WTC11 (cell line): ENCODE measurements at regions not wholly inside any gene's neighbourhood (a gene's known extent, or its start where the extent isn't known, plus 50 kb on each side); places are given as distances from the start of the nearest gene placed in this dataset.

ENCODE experiments used
- ATAC-seq: fragments of 200-7000 bp; cut with Tn5 transposase; 2 replicates; pipeline ENCODE4 v1.10.0; 2021; ENCODE audit warnings: mild to moderate bottlenecking, moderate library complexity
- CTCF ChIA-PET: fragments of 300-600 bp; sonication (Branson Sonifier 250); formaldehyde crosslinking; loops from one replicate; lab custom pipeline; 2021; ENCODE audit warnings: antibody characterized with exemption; lab: Charles Lee
- POLR2A ChIA-PET: fragments of 350-600 bp; sonication (Branson Sonifier 250); formaldehyde crosslinking; loops from one replicate; lab custom pipeline; 2021; ENCODE audit warnings: antibody characterized with exemption; lab: Charles Lee
- DNase-seq: peaks from one replicate; pipeline ENCODE4 v3.0.0; 2021; ENCODE audit warnings: low spot score
- H3K27ac Mint-ChIP-seq: 2 replicates; pipeline ENCODE4 v1.8.0; 2021; ENCODE audit warnings: mixed read lengths
- H3K27me3 Mint-ChIP-seq: 2 replicates; pipeline ENCODE4 v1.8.0; 2021; ENCODE audit warnings: low read depth, mild to moderate bottlenecking, moderate library complexity, mixed read lengths
- H3K36me3 Mint-ChIP-seq: 2 replicates; pipeline ENCODE4 v1.8.0; 2021; ENCODE audit warnings: mixed read lengths
- H3K4me1 Mint-ChIP-seq: 2 replicates; pipeline ENCODE4 v1.8.0; 2022; ENCODE audit warnings: mixed read lengths
- H3K4me3 Mint-ChIP-seq: 2 replicates; pipeline ENCODE4 v1.8.0; 2021; ENCODE audit warnings: mild to moderate bottlenecking, moderate library complexity, mixed read lengths
- H3K9me3 Mint-ChIP-seq: 2 replicates; pipeline ENCODE4 v1.8.0; 2021; ENCODE audit warnings: mixed read lengths
- CREM ChIP-seq: sonication (generic); formaldehyde crosslinking; IDR thresholded peaks from 2 replicates; pipeline ENCODE4 v1.8.1; 2022; ENCODE audit warnings: mild to moderate bottlenecking, missing genetic modification reagents, moderate library complexity
- EMX1 ChIP-seq: fragments of 250-450 bp; sonication (Bioruptor Pico); IDR thresholded peaks from 2 replicates; pipeline ENCODE4 v1.8.0; 2021; ENCODE audit warnings: mild to moderate bottlenecking
- ETV6 ChIP-seq: sonication (generic); formaldehyde crosslinking; IDR thresholded peaks from 2 replicates; pipeline ENCODE4 v1.8.1; 2022; ENCODE audit warnings: mild to moderate bottlenecking, missing genetic modification reagents
- JUN ChIP-seq: sonication (generic); formaldehyde crosslinking; IDR thresholded peaks from 2 replicates; pipeline ENCODE4 v1.8.0; 2023; ENCODE audit warnings: mild to moderate bottlenecking, missing genetic modification reagents
- KAT7 ChIP-seq: sonication (generic); formaldehyde crosslinking; IDR thresholded peaks from 2 replicates; pipeline ENCODE4 v1.8.1; 2023; ENCODE audit warnings: missing genetic modification reagents, mild to moderate bottlenecking, borderline replicate concordance
- SMAD3 ChIP-seq: sonication (generic); formaldehyde crosslinking; IDR thresholded peaks from 2 replicates; pipeline ENCODE4 v1.8.0; 2022; ENCODE audit warnings: missing genetic modification reagents, mild to moderate bottlenecking, borderline replicate concordance
- ZNF232 ChIP-seq: sonication (generic); formaldehyde crosslinking; IDR thresholded peaks from 2 replicates; pipeline ENCODE4 v1.8.0; 2022; ENCODE audit warnings: mild to moderate bottlenecking, missing genetic modification reagents
- TF ChIP-seq, protein P1 (sequence below): sonication (generic); formaldehyde crosslinking; conservative IDR thresholded peaks from 2 replicates; pipeline ENCODE4 v1.8.1; 2023; ENCODE audit warnings: mild to moderate bottlenecking, low read depth, missing genetic modification reagents, moderate library complexity
- TF ChIP-seq, protein P2 (sequence below): sonication (generic); formaldehyde crosslinking; IDR thresholded peaks from 2 replicates; pipeline ENCODE4 v1.8.1; 2022; ENCODE audit warnings: low read depth, missing genetic modification reagents, borderline replicate concordance
- TF ChIP-seq, protein P3 (sequence below): fragments of 250-450 bp; sonication (Bioruptor Pico); IDR thresholded peaks from 2 replicates; pipeline ENCODE4 v1.8.0; 2021; ENCODE audit warnings: mild to moderate bottlenecking
- TF ChIP-seq, protein P4 (sequence below): sonication (generic); formaldehyde crosslinking; IDR thresholded peaks from 2 replicates; pipeline ENCODE4 v1.8.0; 2022; ENCODE audit warnings: mild to moderate bottlenecking, missing genetic modification reagents
- TF ChIP-seq, protein P5 (sequence below): sonication (generic); formaldehyde crosslinking; IDR thresholded peaks from 2 replicates; pipeline ENCODE4 v1.8.1; 2023; ENCODE audit warnings: mild to moderate bottlenecking, missing genetic modification reagents, moderate library complexity
- TF ChIP-seq, protein P6 (sequence below): sonication (generic); formaldehyde crosslinking; IDR thresholded peaks from 2 replicates; pipeline ENCODE4 v1.8.1; 2022; ENCODE audit warnings: mild to moderate bottlenecking, moderate library complexity, missing genetic modification reagents
- TF ChIP-seq, protein P7 (sequence below): sonication (generic); formaldehyde crosslinking; IDR thresholded peaks from 2 replicates; pipeline ENCODE4 v1.8.0; 2022; ENCODE audit warnings: missing genetic modification reagents

DNA sequence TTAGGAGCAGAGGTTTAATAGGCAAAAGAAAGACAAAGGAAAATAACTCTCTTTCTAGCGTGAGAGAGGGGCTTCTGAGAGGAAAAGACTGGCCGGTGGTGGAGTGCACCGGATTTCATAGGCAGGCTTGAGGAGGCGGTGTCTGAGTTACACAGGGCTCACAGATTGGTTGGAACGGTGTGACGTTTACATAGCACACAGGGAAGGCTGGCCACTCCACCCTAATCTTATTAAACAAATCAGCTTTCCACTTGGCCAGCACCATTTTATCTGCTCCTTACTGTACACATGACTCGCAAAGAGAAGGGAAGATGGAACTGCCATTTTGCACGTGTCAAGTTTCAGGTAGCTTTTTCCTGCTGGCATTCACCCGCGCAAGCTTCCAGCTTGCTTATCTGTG is 587.7 kb downstream of the RPL10L start:
- Mint-ChIP-seq H3K4me1 (peaks cover 3% of the 10 kb centered on the region; the same call in 1 of the 2 replicates), H3K4me3 (no peak overlapping the region), H3K27ac (no peak overlapping the region; the same call in 1 of the 2 replicates), H3K36me3 (peaks cover 3% of the 10 kb centered on the region; the same call in 1 of the 2 replicates), H3K27me3 (no peaks in the 10 kb centered on the region; the same call in 1 of the 2 replicates), H3K9me3 (peaks cover 28% of the 10 kb centered on the region)
- ChIA-PET POLR2A (no interaction called here), CTCF (no interaction called here)
- TF ChIP-seq, protein P1, sequence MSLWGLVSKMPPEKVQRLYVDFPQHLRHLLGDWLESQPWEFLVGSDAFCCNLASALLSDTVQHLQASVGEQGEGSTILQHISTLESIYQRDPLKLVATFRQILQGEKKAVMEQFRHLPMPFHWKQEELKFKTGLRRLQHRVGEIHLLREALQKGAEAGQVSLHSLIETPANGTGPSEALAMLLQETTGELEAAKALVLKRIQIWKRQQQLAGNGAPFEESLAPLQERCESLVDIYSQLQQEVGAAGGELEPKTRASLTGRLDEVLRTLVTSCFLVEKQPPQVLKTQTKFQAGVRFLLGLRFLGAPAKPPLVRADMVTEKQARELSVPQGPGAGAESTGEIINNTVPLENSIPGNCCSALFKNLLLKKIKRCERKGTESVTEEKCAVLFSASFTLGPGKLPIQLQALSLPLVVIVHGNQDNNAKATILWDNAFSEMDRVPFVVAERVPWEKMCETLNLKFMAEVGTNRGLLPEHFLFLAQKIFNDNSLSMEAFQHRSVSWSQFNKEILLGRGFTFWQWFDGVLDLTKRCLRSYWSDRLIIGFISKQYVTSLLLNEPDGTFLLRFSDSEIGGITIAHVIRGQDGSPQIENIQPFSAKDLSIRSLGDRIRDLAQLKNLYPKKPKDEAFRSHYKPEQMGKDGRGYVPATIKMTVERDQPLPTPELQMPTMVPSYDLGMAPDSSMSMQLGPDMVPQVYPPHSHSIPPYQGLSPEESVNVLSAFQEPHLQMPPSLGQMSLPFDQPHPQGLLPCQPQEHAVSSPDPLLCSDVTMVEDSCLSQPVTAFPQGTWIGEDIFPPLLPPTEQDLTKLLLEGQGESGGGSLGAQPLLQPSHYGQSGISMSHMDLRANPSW, result no peak
- TF ChIP-seq, protein P2, sequence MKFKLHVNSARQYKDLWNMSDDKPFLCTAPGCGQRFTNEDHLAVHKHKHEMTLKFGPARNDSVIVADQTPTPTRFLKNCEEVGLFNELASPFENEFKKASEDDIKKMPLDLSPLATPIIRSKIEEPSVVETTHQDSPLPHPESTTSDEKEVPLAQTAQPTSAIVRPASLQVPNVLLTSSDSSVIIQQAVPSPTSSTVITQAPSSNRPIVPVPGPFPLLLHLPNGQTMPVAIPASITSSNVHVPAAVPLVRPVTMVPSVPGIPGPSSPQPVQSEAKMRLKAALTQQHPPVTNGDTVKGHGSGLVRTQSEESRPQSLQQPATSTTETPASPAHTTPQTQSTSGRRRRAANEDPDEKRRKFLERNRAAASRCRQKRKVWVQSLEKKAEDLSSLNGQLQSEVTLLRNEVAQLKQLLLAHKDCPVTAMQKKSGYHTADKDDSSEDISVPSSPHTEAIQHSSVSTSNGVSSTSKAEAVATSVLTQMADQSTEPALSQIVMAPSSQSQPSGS (CRISPR knock-in tag), result no peak
- TF ChIP-seq, protein P3, sequence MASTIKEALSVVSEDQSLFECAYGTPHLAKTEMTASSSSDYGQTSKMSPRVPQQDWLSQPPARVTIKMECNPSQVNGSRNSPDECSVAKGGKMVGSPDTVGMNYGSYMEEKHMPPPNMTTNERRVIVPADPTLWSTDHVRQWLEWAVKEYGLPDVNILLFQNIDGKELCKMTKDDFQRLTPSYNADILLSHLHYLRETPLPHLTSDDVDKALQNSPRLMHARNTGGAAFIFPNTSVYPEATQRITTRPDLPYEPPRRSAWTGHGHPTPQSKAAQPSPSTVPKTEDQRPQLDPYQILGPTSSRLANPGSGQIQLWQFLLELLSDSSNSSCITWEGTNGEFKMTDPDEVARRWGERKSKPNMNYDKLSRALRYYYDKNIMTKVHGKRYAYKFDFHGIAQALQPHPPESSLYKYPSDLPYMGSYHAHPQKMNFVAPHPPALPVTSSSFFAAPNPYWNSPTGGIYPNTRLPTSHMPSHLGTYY (CRISPR knock-in tag), result no peak
- TF ChIP-seq, protein P4, sequence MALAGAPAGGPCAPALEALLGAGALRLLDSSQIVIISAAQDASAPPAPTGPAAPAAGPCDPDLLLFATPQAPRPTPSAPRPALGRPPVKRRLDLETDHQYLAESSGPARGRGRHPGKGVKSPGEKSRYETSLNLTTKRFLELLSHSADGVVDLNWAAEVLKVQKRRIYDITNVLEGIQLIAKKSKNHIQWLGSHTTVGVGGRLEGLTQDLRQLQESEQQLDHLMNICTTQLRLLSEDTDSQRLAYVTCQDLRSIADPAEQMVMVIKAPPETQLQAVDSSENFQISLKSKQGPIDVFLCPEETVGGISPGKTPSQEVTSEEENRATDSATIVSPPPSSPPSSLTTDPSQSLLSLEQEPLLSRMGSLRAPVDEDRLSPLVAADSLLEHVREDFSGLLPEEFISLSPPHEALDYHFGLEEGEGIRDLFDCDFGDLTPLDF (CRISPR knock-in tag), result no peak
- TF ChIP-seq EMX1 (CRISPR knock-in tag), result no peak
- TF ChIP-seq, protein P5, sequence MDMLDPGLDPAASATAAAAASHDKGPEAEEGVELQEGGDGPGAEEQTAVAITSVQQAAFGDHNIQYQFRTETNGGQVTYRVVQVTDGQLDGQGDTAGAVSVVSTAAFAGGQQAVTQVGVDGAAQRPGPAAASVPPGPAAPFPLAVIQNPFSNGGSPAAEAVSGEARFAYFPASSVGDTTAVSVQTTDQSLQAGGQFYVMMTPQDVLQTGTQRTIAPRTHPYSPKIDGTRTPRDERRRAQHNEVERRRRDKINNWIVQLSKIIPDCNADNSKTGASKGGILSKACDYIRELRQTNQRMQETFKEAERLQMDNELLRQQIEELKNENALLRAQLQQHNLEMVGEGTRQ, result no peak
- TF ChIP-seq, protein P6, sequence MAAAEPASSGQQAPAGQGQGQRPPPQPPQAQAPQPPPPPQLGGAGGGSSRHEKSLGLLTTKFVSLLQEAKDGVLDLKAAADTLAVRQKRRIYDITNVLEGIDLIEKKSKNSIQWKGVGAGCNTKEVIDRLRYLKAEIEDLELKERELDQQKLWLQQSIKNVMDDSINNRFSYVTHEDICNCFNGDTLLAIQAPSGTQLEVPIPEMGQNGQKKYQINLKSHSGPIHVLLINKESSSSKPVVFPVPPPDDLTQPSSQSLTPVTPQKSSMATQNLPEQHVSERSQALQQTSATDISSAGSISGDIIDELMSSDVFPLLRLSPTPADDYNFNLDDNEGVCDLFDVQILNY (CRISPR knock-in tag), result no peak
- no peak for TF ChIP-seq CREM (CRISPR knock-in tag)
- TF ChIP-seq, protein P7, sequence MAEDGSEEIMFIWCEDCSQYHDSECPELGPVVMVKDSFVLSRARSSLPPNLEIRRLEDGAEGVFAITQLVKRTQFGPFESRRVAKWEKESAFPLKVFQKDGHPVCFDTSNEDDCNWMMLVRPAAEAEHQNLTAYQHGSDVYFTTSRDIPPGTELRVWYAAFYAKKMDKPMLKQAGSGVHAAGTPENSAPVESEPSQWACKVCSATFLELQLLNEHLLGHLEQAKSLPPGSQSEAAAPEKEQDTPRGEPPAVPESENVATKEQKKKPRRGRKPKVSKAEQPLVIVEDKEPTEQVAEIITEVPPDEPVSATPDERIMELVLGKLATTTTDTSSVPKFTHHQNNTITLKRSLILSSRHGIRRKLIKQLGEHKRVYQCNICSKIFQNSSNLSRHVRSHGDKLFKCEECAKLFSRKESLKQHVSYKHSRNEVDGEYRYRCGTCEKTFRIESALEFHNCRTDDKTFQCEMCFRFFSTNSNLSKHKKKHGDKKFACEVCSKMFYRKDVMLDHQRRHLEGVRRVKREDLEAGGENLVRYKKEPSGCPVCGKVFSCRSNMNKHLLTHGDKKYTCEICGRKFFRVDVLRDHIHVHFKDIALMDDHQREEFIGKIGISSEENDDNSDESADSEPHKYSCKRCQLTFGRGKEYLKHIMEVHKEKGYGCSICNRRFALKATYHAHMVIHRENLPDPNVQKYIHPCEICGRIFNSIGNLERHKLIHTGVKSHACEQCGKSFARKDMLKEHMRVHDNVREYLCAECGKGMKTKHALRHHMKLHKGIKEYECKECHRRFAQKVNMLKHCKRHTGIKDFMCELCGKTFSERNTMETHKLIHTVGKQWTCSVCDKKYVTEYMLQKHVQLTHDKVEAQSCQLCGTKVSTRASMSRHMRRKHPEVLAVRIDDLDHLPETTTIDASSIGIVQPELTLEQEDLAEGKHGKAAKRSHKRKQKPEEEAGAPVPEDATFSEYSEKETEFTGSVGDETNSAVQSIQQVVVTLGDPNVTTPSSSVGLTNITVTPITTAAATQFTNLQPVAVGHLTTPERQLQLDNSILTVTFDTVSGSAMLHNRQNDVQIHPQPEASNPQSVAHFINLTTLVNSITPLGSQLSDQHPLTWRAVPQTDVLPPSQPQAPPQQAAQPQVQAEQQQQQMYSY (CRISPR knock-in tag), result no peak
- TF ChIP-seq ETV6 (CRISPR knock-in tag), result no peak
- TF ChIP-seq KAT7 (CRISPR knock-in tag), result no peak
- ATAC-seq (peak; percentile 63), DNase-seq (no peak)

DNA sequence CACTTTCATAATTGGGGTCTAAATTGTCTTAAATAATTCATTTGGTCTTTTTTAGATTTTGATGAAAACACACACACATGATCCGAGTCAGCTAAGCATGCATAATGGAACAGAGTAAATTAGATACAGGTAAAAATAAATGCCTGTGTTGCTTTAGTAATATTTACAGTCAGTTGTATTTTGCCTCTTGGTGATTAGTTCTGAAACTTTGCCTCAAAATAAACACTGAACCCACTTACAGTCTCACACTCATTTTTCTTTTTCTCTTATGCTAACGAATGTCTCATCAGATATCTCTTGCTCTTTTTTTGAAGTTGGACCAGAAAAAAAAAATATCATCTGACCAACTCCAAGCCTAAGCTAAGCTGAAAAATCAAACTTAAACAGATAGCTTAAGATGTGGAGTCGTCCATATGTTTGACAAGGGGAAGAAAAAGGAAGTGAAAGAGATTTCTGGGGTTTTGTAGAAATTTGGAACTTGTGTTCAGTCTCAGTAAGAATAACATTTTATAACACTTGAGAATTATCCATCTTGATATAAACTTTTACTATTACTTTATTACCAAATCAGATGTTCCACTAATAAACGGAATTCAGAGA is 592.5 kb downstream of the RPL10L start:
- Mint-ChIP-seq H3K27ac (no peak overlapping the region), H3K4me1 (peaks cover 3% of the 10 kb centered on the region; the same call in 1 of the 2 replicates), H3K36me3 (peaks cover 7% of the 10 kb centered on the region; the same call in 1 of the 2 replicates), H3K27me3 (no peaks in the 10 kb centered on the region; the same call in 1 of the 2 replicates), H3K4me3 (no peak overlapping the region)
- ATAC-seq (no peak), DNase-seq (no peak)
- ChIA-PET CTCF (no interaction called here), POLR2A (no interaction called here)
- TF ChIP-seq ZNF232 (CRISPR knock-in tag) (no peak), JUN (CRISPR knock-in tag) (no peak), SMAD3 (CRISPR knock-in tag) (no peak)
- TF ChIP-seq, all 79 proteins: peak for 0
- peaks cover 22% of the 10 kb centered on the region for H3K9me3 Mint-ChIP-seq
